Endothelial cell of umbilical vein (primary cell): ENCODE measurements at regions not wholly inside any gene's neighbourhood (a gene's known extent, or its start where the extent isn't known, plus 50 kb on each side); places are given as distances from the start of the nearest gene placed in this dataset.

Experiments
- BruUV-seq: library from RNA; stranded (reverse); fragments of 400-500 nt; replicated peaks from 2 replicates; lab custom pipeline; 2021; lab: Mats Ljungman, UMichigan
- CTCF ChIA-PET: fragments of 300-600, 350-600 bp; sonication (Branson Sonifier 250); formaldehyde crosslinking; loops from one replicate; lab custom pipeline; 2021; ENCODE audit warnings: antibody characterized with exemption, inconsistent platforms; lab: Charles Lee
- POLR2A ChIA-PET: fragments of 300-600, 350-600 bp; sonication (Branson Sonifier 250); formaldehyde crosslinking; loops from one replicate; lab custom pipeline; 2021; ENCODE audit warnings: antibody characterized with exemption, inconsistent platforms; lab: Charles Lee
- DNase-seq: peaks from one replicate; pipeline ENCODE4 v3.0.0-alpha.2; 2011; ENCODE audit warnings: low read depth, low spot score
- FAIRE-seq: peaks from 2 replicates; lab custom pipeline; 2011; peaks lifted over from hg19 to GRCh38; lab: Jason Lieb, UNC
- H2AFZ ChIP-seq: 2 replicates; pipeline ENCODE4 v1.6.0; 2012; ENCODE audit warnings: low read depth, low read length, control low read depth, inconsistent platforms
- H3K27ac ChIP-seq: 2 replicates; pipeline ENCODE4 v1.5.1; 2011; ENCODE audit warnings: low read depth, mild to moderate bottlenecking, control low read depth, low read length, moderate library complexity; ENCODE audit not compliant: insufficient read depth
- H3K27me3 ChIP-seq, 2 experiments: 2 replicates each; pipeline versions ENCODE4 v1.6.0 to v1.6.1; 2011; ENCODE audit warnings: low read length in 2 of 2, mixed read lengths in 1 of 2; ENCODE audit not compliant: control insufficient read depth in 2 of 2, insufficient read depth in 2 of 2
- H3K36me3 ChIP-seq, 2 experiments: 2 replicates in 1 of 2; 3 replicates in 1 of 2; pipeline ENCODE4 v1.5.1; 2011; ENCODE audit warnings: low read length in 2 of 2, mild to moderate bottlenecking in 1 of 2, moderate library complexity in 1 of 2; ENCODE audit not compliant: control insufficient read depth in 2 of 2, insufficient read depth in 2 of 2; ENCODE audit errors: extremely low read depth in 1 of 2
- H3K4me1 ChIP-seq: 3 replicates; pipeline ENCODE4 v1.5.1; 2011; ENCODE audit warnings: mild to moderate bottlenecking, low read length; ENCODE audit not compliant: control insufficient read depth, insufficient read depth; ENCODE audit errors: extremely low read depth
- H3K4me2 ChIP-seq: 2 replicates; pipeline ENCODE4 v1.6.1; 2011; ENCODE audit warnings: low read length, control low read depth, mixed read lengths; ENCODE audit not compliant: insufficient read depth
- H3K4me3 ChIP-seq, 3 experiments: fragments of 200-600 bp in 1 of 3; sonication (generic), shearing (Covaris generic) in 1 of 3; replicated peaks in 1 of 3; 2 replicates each; pipeline ENCODE4 v1.5.1; 2011 to 2016; ENCODE audit warnings: control low read depth in 3 of 3, low read length in 3 of 3, mild to moderate bottlenecking in 2 of 3, inconsistent platforms in 1 of 3, low read depth in 1 of 3, moderate library complexity in 1 of 3; ENCODE audit not compliant: insufficient read depth in 1 of 3
- H3K79me2 ChIP-seq: 2 replicates; pipeline ENCODE4 v1.6.0; 2012; ENCODE audit warnings: low read length, inconsistent platforms; ENCODE audit not compliant: control insufficient read depth, insufficient read depth
- H3K9ac ChIP-seq: replicated peaks from 2 replicates; pipeline ENCODE3; 2011; ENCODE audit warnings: low read length, control low read depth; ENCODE audit not compliant: insufficient read depth; ENCODE audit errors: extremely low read depth
- H3K9me1 ChIP-seq: replicated peaks from 3 replicates; pipeline ENCODE4 v1.6.0; 2011; ENCODE audit warnings: mild to moderate bottlenecking, low read length; ENCODE audit not compliant: control insufficient read depth, insufficient read depth; ENCODE audit errors: extremely low read depth
- H3K9me3 ChIP-seq: replicated peaks from 2 replicates; pipeline ENCODE4 v1.5.1; 2012; ENCODE audit warnings: low read length, inconsistent platforms; ENCODE audit not compliant: control insufficient read depth, insufficient read depth
- H4K20me1 ChIP-seq: replicated peaks from 2 replicates; pipeline ENCODE3; 2011; ENCODE audit warnings: mild to moderate bottlenecking, low read length; ENCODE audit not compliant: control insufficient read depth, insufficient read depth; ENCODE audit errors: extremely low read depth
- EZH2 ChIP-seq: IDR thresholded peaks from 2 replicates; pipeline ENCODE4 v1.6.1; 2012; ENCODE audit warnings: borderline replicate concordance, low read depth, mild to moderate bottlenecking, moderate library complexity, low read length, inconsistent platforms; ENCODE audit not compliant: severe bottlenecking
- FOS ChIP-seq: IDR thresholded peaks from 2 replicates; pipeline ENCODE4 v1.6.1; 2011; ENCODE audit warnings: mild to moderate bottlenecking, low read length, moderate library complexity, borderline replicate concordance; ENCODE audit not compliant: insufficient read depth
- GATA2 ChIP-seq: IDR thresholded peaks from 2 replicates; pipeline ENCODE4 v1.7.0; 2011; ENCODE audit warnings: low read depth, mild to moderate bottlenecking, moderate library complexity, mixed read lengths, low read length; ENCODE audit not compliant: insufficient read length, insufficient read depth
- JUN ChIP-seq: IDR thresholded peaks from 2 replicates; pipeline ENCODE4 v1.6.1; 2011; ENCODE audit warnings: borderline replicate concordance, low read depth; ENCODE audit not compliant: insufficient read length, insufficient read depth
- MAX ChIP-seq: IDR thresholded peaks from 2 replicates; pipeline ENCODE4 v1.6.1; 2011; ENCODE audit not compliant: insufficient read depth, insufficient read length
- POLR2A ChIP-seq: IDR thresholded peaks from 2 replicates; pipeline ENCODE4 v1.6.1; 2012; ENCODE audit warnings: low read depth, mild to moderate bottlenecking, control low read depth, low read length
- POLR2AphosphoS5 ChIP-seq: IDR thresholded peaks from 2 replicates; pipeline ENCODE4 v1.6.1; 2012; ENCODE audit warnings: low read depth, mild to moderate bottlenecking, control low read depth, low read length, moderate library complexity; ENCODE audit not compliant: insufficient read depth
- dilution Hi-C: fragments of 300-500 bp; cut with MboI; formaldehyde crosslinking; loops from one replicate; pipeline ENCODE4 v1.15.0; 2019; ENCODE audit warnings: low sequenced_read_pairs; ENCODE audit not compliant: extremely low pct_ligation_motif_present
- intact Hi-C: fragments of 100-400 bp; cut with micrococcal nuclease; formaldehyde crosslinking; loops from one replicate; pipeline ENCODE4 v1.10.0; 2022
- TF ChIP-seq, protein P1 (sequence below), 2 donors: IDR thresholded peaks; 1 replicate in 1 of 2; 2 replicates in 1 of 2; pipeline ENCODE4 v1.5.1; 2011; ENCODE audit warnings: low read length in 2 of 2, mild to moderate bottlenecking in 2 of 2, moderate library complexity in 2 of 2, control low read depth in 1 of 2, inconsistent platforms in 1 of 2, low read depth in 1 of 2; ENCODE audit not compliant: insufficient read depth in 1 of 2; ENCODE audit errors: extremely low read depth in 1 of 2

GRCh38 chr9:34802916-34803315, 93.0 kb upstream of the CCL21 start:
- intact Hi-C loops = no loop called here
- Histone ChIP-seq H3K9ac (no peak overlapping the region), H3K36me3 (no peaks in the 10 kb centered on the region), H3K27me3 (peaks cover 4 to 22% of the 10 kb centered on the region in 2 experiments), H3K4me1 (no peaks in the 10 kb centered on the region), H3K4me3 (no peak overlapping the region), H3K4me2 (no peak overlapping the region), H3K9me1 (no peaks in the 10 kb centered on the region), H3K27ac (no peak overlapping the region), H2AFZ (no peak overlapping the region), H3K9me3 (no peaks in the 10 kb centered on the region), H4K20me1 (no peaks in the 10 kb centered on the region), H3K79me2 (no peaks in the 10 kb centered on the region)
- BruUV-seq = no TSS peak
- CTCF ChIA-PET = no interaction called here
- TF ChIP-seq FOS = no peak
- no peak for TF ChIP-seq POLR2AphosphoS5
- TF ChIP-seq, protein P1, sequence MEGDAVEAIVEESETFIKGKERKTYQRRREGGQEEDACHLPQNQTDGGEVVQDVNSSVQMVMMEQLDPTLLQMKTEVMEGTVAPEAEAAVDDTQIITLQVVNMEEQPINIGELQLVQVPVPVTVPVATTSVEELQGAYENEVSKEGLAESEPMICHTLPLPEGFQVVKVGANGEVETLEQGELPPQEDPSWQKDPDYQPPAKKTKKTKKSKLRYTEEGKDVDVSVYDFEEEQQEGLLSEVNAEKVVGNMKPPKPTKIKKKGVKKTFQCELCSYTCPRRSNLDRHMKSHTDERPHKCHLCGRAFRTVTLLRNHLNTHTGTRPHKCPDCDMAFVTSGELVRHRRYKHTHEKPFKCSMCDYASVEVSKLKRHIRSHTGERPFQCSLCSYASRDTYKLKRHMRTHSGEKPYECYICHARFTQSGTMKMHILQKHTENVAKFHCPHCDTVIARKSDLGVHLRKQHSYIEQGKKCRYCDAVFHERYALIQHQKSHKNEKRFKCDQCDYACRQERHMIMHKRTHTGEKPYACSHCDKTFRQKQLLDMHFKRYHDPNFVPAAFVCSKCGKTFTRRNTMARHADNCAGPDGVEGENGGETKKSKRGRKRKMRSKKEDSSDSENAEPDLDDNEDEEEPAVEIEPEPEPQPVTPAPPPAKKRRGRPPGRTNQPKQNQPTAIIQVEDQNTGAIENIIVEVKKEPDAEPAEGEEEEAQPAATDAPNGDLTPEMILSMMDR (IDR thresholded peaks at IDR 0.05; ENCODE audit: extremely low read depth in 1 of 2, insufficient read depth in 1 of 2, low read depth in 1 of 2, low read length in 2 of 2) = no peak
- no peak for TF ChIP-seq POLR2A
- TF ChIP-seq GATA2 = no peak
- no peak for TF ChIP-seq EZH2
- no peak for TF ChIP-seq JUN
- TF ChIP-seq MAX = no peak
- dilution Hi-C loops = no loop called here
- POLR2A ChIA-PET = no interaction called here
- no peak for FAIRE-seq
- DNase-seq = no peak
